HepG2 (cell line): ENCODE measurements at regions not wholly inside any gene's neighbourhood (a gene's known extent, or its start where the extent isn't known, plus 50 kb on each side); places are given as distances from the start of the nearest gene placed in this dataset.
"Not testable (repeated sequence)": the region's sequence is repeated elsewhere in the genome, so short reads cannot be mapped to it uniquely, and the experiment has no call there.

Source experiments
- ATAC-seq: fragments of 200-7000 bp; cut with Tn5 transposase; 3 replicates; pipeline ENCODE4 v1.9.1; 2020; ENCODE audit warnings: mild to moderate bottlenecking, moderate library complexity
- BruUV-seq: library from RNA; stranded (reverse); fragments of 400-500 nt; replicated peaks from 2 replicates; lab custom pipeline; 2021; lab: Mats Ljungman, UMichigan
- CTCF ChIA-PET: fragments of 300-600 bp; formaldehyde crosslinking; extraction: SDS; loops from one replicate; lab custom pipeline; 2021; ENCODE audit warnings: low total read pairs, inconsistent platforms, low intra/inter-chr PET ratio; lab: Yijun Ruan, JAX
- POLR2A ChIA-PET: fragments of 350-600 bp; sonication (Branson Sonifier 250); formaldehyde crosslinking; loops from one replicate; lab custom pipeline; 2020; ENCODE audit warnings: antibody characterized with exemption, inconsistent platforms; lab: Yijun Ruan, JAX
- DNase-seq: peaks from one replicate; pipeline ENCODE4 v3.0.0-alpha.2; 2015; ENCODE audit warnings: low spot score
- FAIRE-seq: peaks from 3 replicates; lab custom pipeline; 2011; peaks lifted over from hg19 to GRCh38; lab: Jason Lieb, UNC
- H2AFZ ChIP-seq: one replicate; pipeline ENCODE4 v1.6.1; 2011; ENCODE audit warnings: low read length, inconsistent platforms
- H3K27ac ChIP-seq: fragments of 300-600 bp; 3 replicates; pipeline ENCODE4 v1.8.0; 2011; ENCODE audit warnings: mixed run types, mild to moderate bottlenecking, mixed read lengths, low read length, inconsistent platforms; ENCODE audit not compliant: insufficient read depth; ENCODE audit errors: extremely low read length
- H3K27me3 ChIP-seq, 2 experiments: fragments of 200-600 bp in 1 of 2; 2 replicates in 1 of 2; 3 replicates in 1 of 2; pipeline versions ENCODE4 v1.6.0 to v1.8.0; 2011; ENCODE audit warnings: low read length in 2 of 2, mild to moderate bottlenecking in 2 of 2, moderate library complexity in 2 of 2, inconsistent platforms in 1 of 2; ENCODE audit not compliant: insufficient read depth in 2 of 2, control insufficient read depth in 1 of 2
- H3K36me3 ChIP-seq, 2 experiments: fragments of 200-600 bp in 1 of 2; replicated peaks in 1 of 2; 2 replicates in 1 of 2; 3 replicates in 1 of 2; pipeline versions ENCODE4 v1.5.1 to v1.8.0; 2011; ENCODE audit warnings: low read length in 2 of 2, inconsistent platforms in 1 of 2; ENCODE audit not compliant: insufficient read depth in 2 of 2, control insufficient read depth in 1 of 2
- H3K4me1 ChIP-seq: 2 replicates; pipeline ENCODE4 v1.5.1; 2012; ENCODE audit warnings: low read length, inconsistent platforms; ENCODE audit not compliant: insufficient read depth
- H3K4me2 ChIP-seq: 2 replicates; pipeline ENCODE4 v1.6.0; 2011; ENCODE audit warnings: low read depth, low read length, inconsistent platforms
- H3K4me3 ChIP-seq, 3 experiments: fragments of 200-600 bp in 1 of 3; sonication (generic), shearing (Covaris generic) in 1 of 3; replicated peaks in 1 of 3; 2 replicates each; pipeline ENCODE4 v1.5.1; 2011 to 2016; ENCODE audit warnings: low read length in 3 of 3, inconsistent platforms in 2 of 3, low read depth in 2 of 3, mild to moderate bottlenecking in 2 of 3, control low read depth in 1 of 3, mixed read lengths in 1 of 3; ENCODE audit not compliant: insufficient read depth in 1 of 3
- H3K79me2 ChIP-seq: one replicate; pipeline ENCODE4 v1.6.1; 2011; ENCODE audit warnings: low read length, inconsistent platforms; ENCODE audit not compliant: insufficient read depth
- H3K9ac ChIP-seq: 2 replicates; pipeline ENCODE4 v1.6.0; 2011; ENCODE audit warnings: mild to moderate bottlenecking, low read depth, low read length, inconsistent platforms; ENCODE audit not compliant: insufficient read depth
- H3K9me3 ChIP-seq: 2 replicates; pipeline ENCODE4 v1.5.1; 2012; ENCODE audit warnings: mild to moderate bottlenecking, low read length
- H4K20me1 ChIP-seq: 2 replicates; pipeline ENCODE4 v1.6.0; 2011; ENCODE audit warnings: inconsistent platforms, mild to moderate bottlenecking, low read length, moderate library complexity; ENCODE audit not compliant: insufficient read depth
- WGBS: methylation state at CpG from one replicate; pipeline ENCODE4 v1.1.6; 2017; ENCODE audit warnings: low lambda C conversion rate; 5-methylcytosine and 5-hydroxymethylcytosine counted together
- in situ Hi-C: cut with HindIII; loops from 2 replicates; pipeline ENCODE4 v1.10.0; 2017; ENCODE audit warnings: low pct_unique_long_range_greater_than_20kb; ENCODE audit not compliant: extremely low pct_ligation_motif_present
- intact Hi-C: fragments of 100-400 bp; cut with micrococcal nuclease; formaldehyde crosslinking; loops from one replicate; pipeline ENCODE4 v1.10.0; 2022; ENCODE audit not compliant: unreplicated experiment

DNA sequence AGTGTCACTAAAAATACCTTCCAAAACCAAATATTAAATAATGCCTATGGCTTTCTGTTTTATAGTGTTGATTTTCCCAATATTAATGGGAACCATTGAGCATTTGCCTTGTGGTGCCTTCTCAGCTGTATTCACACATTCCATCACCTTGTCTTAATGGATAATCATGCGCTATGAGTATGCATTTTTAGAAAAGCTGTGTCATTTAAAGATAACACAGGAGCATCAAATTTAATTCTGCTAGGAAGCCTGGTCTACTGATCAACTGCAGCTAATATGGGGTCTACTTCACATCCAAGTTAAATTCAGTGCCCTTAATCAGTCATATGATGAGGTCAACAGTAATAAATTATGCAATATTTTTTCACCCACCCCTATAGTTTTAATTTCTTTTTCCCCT, 1177.8 kb downstream of the FOXD4L5 start:
- H3K4me1 ChIP-seq, H3K4me2 ChIP-seq, H3K27me3 ChIP-seq, BruUV-seq, POLR2A ChIA-PET, H3K79me2 ChIP-seq, DNase-seq, ATAC-seq, H3K36me3 ChIP-seq, H3K27ac ChIP-seq, H4K20me1 ChIP-seq, H3K9me3 ChIP-seq, H3K4me3 ChIP-seq, in situ Hi-C loops, CTCF ChIA-PET, FAIRE-seq, intact Hi-C loops, H2AFZ ChIP-seq, H3K9ac ChIP-seq: not testable (repeated sequence)
- 0% methylated on average over 1 of the region's 1 CpG for WGBS

DNA sequence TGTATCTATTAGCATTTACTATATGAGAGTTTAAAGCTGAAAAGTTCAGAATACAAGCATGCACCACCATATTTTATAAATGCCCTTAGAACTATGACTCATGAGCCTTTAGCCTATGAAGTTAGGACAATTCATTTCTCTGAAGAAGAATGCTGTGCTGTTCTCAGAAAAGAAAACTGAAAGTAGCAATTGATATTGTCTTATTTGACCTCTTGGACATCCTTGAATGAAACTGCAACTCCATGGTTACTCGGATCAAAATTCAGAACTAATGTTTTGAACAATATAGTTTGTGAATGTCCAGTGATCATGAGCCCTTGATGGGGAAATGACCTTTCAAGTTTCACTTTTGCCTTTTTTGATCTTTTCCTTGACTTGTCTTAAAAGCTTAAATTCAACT, 1179.8 kb downstream of the FOXD4L5 start:
- H3K4me3 ChIP-seq, H3K27ac ChIP-seq, H2AFZ ChIP-seq, H3K79me2 ChIP-seq, FAIRE-seq, intact Hi-C loops, POLR2A ChIA-PET, CTCF ChIA-PET, H3K9ac ChIP-seq, H3K9me3 ChIP-seq, BruUV-seq, H3K4me1 ChIP-seq, in situ Hi-C loops, DNase-seq, H3K4me2 ChIP-seq, H4K20me1 ChIP-seq, ATAC-seq, H3K36me3 ChIP-seq, H3K27me3 ChIP-seq: not testable (repeated sequence)
- WGBS: 0% methylated on average over 1 of the region's 1 CpG

GRCh38 chr9:64101504-64101903, 1183.5 kb downstream of the FOXD4L5 start:
- H2AFZ ChIP-seq, FAIRE-seq, POLR2A ChIA-PET, BruUV-seq, H3K9ac ChIP-seq, H3K9me3 ChIP-seq, in situ Hi-C loops, ATAC-seq, DNase-seq, H3K4me1 ChIP-seq, CTCF ChIA-PET, H3K27me3 ChIP-seq, H3K36me3 ChIP-seq, H4K20me1 ChIP-seq, H3K4me2 ChIP-seq, H3K79me2 ChIP-seq, intact Hi-C loops, H3K4me3 ChIP-seq, H3K27ac ChIP-seq: not testable (repeated sequence)
- WGBS: 27% methylated on average over 3 of the region's 3 CpGs

DNA sequence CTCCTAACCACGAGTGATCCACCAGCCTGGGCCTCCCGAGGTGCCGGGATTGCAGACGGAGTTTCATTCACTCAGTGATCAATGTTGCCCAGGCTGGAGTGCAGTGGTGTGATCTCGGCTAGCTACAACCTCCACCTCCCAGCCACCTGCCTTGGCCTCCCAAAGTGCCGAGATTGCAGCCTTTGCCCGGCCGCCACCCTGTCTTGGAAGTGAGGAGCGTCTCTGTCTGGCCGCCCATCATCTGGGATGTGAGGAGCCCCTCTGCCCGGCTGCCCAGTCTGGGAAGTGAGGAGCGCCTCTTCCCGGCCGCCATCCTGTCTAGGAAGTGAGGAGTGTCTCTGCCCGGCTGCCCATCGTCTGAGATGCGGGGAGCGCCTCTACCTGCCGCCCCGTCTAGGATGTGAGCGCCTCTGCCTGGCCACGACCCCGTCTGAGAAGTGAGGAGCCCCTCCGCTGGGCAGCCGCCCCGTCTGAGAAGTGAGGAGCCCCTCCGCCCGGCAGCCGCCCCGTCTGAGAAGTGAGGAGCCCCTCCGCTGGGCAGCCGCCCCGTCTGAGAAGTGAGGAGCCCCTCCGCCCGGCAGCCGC, 1184.3 kb downstream of the FOXD4L5 start:
- H3K36me3 ChIP-seq, H3K9me3 ChIP-seq, H3K9ac ChIP-seq, H3K4me1 ChIP-seq, H3K79me2 ChIP-seq, FAIRE-seq, H3K4me2 ChIP-seq, POLR2A ChIA-PET, H3K27ac ChIP-seq, in situ Hi-C loops, H3K27me3 ChIP-seq, H4K20me1 ChIP-seq, CTCF ChIA-PET, BruUV-seq, intact Hi-C loops, H3K4me3 ChIP-seq, ATAC-seq, DNase-seq, H2AFZ ChIP-seq: not testable (repeated sequence)
- 22% methylated on average over 5 of the region's 36 CpGs for WGBS
